NB4 (cell line): ENCODE measurements at regions not wholly inside any gene's neighbourhood (a gene's known extent, or its start where the extent isn't known, plus 50 kb on each side); places are given as distances from the start of the nearest gene placed in this dataset.

Experiments used
- CTCF ChIP-seq: IDR thresholded peaks from one replicate; pipeline ENCODE4 v1.5.1; 2012; ENCODE audit warnings: low read depth, low read length
- MAX ChIP-seq: IDR thresholded peaks from 2 replicates; pipeline ENCODE4 v1.6.1; 2011; ENCODE audit warnings: low read depth, low read length
- POLR2A ChIP-seq: IDR thresholded peaks from 2 replicates; pipeline ENCODE4 v1.6.1; 2011; ENCODE audit warnings: mild to moderate bottlenecking; ENCODE audit not compliant: insufficient read length; ENCODE audit errors: extremely low read depth

GRCh38 chr7:104040666-104041065, 51.2 kb upstream of the RELN start:
- TF ChIP-seq POLR2A (no peak), CTCF (no peak), MAX (no peak)
